Nephron (organoid): ENCODE measurements at regions not wholly inside any gene's neighbourhood (a gene's known extent, or its start where the extent isn't known, plus 50 kb on each side); places are given as distances from the start of the nearest gene placed in this dataset.

Experiments
- H3K27ac Mint-ChIP-seq, 3 experiments: 2 replicates each; pipeline ENCODE4 v1.8.0; 2020; ENCODE audit warnings: mixed read lengths in 3 of 3, mild to moderate bottlenecking in 2 of 3, moderate library complexity in 1 of 3
- H3K27me3 Mint-ChIP-seq: 2 replicates; pipeline ENCODE4 v1.8.0; 2021; ENCODE audit warnings: low read depth, mild to moderate bottlenecking, moderate library complexity, mixed read lengths
- H3K36me3 Mint-ChIP-seq: 2 replicates; pipeline ENCODE4 v1.8.0; 2020; ENCODE audit warnings: low read depth, mixed read lengths
- H3K4me1 Mint-ChIP-seq: 2 replicates; pipeline ENCODE4 v1.8.0; 2020; ENCODE audit warnings: mixed read lengths
- H3K4me3 Mint-ChIP-seq, 3 experiments: 2 replicates each; pipeline ENCODE4 v1.8.0; 2020; ENCODE audit warnings: mild to moderate bottlenecking in 3 of 3, mixed read lengths in 3 of 3, moderate library complexity in 2 of 3
- H3K9me3 Mint-ChIP-seq: 2 replicates; pipeline ENCODE4 v1.8.0; 2020; ENCODE audit warnings: mixed read lengths
- TF ChIP-seq, protein P1 (sequence below), 3 experiments: fragments of 200-600 bp; sonication (generic); IDR thresholded peaks; one replicate each; pipeline ENCODE4 v1.5.0; 2021; ENCODE audit warnings: antibody characterized with exemption in 3 of 3; ENCODE audit not compliant: unreplicated experiment in 3 of 3

DNA sequence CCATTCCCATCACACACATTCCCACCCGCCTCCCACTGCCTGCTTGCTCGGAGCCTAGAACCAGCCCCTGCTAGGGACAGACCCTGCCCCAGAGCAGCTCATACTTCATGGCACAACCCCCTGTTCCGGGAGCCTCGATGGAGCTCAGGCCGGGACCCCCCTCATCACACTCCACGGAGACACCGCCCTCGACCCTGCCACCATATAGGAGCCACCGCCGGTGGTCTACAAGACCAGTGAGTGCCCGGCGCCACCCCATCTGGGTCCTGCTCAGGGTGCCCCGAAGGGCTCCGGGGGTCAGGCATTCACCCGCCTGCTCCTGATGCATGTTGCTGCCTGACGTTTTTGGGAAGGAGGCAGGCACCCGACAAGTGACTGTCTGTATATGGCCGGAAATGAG lies 65.5 kb upstream of the RXRA start:
- Mint-ChIP-seq H3K9me3 (no peaks in the 10 kb centered on the region), H3K27me3 (peaks cover 22% of the 10 kb centered on the region), H3K27ac (no peak overlapping the region), H3K4me1 (peaks cover 6% of the 10 kb centered on the region), H3K36me3 (no peaks in the 10 kb centered on the region), H3K4me3 (no peak overlapping the region)
- TF ChIP-seq, protein P1, sequence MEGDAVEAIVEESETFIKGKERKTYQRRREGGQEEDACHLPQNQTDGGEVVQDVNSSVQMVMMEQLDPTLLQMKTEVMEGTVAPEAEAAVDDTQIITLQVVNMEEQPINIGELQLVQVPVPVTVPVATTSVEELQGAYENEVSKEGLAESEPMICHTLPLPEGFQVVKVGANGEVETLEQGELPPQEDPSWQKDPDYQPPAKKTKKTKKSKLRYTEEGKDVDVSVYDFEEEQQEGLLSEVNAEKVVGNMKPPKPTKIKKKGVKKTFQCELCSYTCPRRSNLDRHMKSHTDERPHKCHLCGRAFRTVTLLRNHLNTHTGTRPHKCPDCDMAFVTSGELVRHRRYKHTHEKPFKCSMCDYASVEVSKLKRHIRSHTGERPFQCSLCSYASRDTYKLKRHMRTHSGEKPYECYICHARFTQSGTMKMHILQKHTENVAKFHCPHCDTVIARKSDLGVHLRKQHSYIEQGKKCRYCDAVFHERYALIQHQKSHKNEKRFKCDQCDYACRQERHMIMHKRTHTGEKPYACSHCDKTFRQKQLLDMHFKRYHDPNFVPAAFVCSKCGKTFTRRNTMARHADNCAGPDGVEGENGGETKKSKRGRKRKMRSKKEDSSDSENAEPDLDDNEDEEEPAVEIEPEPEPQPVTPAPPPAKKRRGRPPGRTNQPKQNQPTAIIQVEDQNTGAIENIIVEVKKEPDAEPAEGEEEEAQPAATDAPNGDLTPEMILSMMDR (IDR thresholded peaks at IDR 0.05; ENCODE audit: unreplicated experiment in 3 of 3), result no peak

DNA sequence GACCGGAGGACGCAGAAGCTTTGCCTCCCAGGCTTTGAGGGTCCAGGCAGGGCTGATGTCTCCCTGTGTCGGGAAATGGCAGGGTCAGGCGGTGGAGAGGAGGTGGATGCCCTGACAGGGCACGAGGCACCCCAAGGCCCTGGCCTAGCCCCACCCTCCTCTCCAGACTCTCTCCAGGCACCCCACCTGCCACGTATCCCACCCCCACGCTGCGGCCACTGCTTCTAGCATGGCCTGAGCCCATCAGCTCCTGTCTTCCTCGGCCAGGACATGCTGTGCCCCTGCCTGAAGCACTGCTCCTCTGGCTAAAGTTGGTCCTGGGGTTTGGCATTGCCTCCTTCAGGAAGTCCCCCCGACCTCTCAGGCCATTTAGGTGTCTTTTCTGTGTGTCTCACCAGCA lies 64.2 kb upstream of the RXRA start:
- Mint-ChIP-seq H3K4me3 (no peak overlapping the region), H3K27me3 (peaks cover 32% of the 10 kb centered on the region), H3K27ac (no peak overlapping the region), H3K9me3 (no peaks in the 10 kb centered on the region), H3K36me3 (no peaks in the 10 kb centered on the region), H3K4me1 (peaks cover 6% of the 10 kb centered on the region)
- TF ChIP-seq, protein P1 (IDR thresholded peaks at IDR 0.05; ENCODE audit: unreplicated experiment in 3 of 3), result no peak

DNA sequence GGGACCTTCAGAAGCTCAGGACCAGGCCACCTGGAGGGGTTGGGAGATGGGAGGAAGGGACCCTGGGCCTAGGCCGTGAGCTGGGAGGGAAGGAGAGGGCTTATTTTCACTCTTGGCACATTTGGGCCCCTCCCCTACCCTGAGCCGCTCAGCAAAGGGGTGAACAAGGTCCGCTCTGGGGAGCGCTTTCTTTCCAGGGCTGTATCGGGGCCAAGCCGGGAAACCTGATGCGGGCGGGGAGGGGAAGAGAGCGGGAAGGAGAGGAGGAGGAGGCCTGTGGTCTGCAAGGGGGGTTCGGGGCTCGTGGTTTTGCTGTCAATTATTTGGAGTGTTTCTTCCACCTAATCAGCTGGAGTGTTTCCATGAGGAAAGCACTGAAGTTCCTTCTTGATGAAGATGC lies 62.7 kb upstream of the RXRA start:
- Mint-ChIP-seq H3K4me1 (peaks cover 18% of the 10 kb centered on the region), H3K27ac (peak overlapping the region in 1 of 3 experiments; percentile 48), H3K27me3 (peaks cover 39% of the 10 kb centered on the region), H3K4me3 (peak overlapping the region in 2 of 3 experiments; percentile 19 to 32), H3K36me3 (no peaks in the 10 kb centered on the region), H3K9me3 (no peaks in the 10 kb centered on the region)
- TF ChIP-seq, protein P1 (IDR thresholded peaks at IDR 0.05; ENCODE audit: unreplicated experiment in 3 of 3), result no peak

DNA sequence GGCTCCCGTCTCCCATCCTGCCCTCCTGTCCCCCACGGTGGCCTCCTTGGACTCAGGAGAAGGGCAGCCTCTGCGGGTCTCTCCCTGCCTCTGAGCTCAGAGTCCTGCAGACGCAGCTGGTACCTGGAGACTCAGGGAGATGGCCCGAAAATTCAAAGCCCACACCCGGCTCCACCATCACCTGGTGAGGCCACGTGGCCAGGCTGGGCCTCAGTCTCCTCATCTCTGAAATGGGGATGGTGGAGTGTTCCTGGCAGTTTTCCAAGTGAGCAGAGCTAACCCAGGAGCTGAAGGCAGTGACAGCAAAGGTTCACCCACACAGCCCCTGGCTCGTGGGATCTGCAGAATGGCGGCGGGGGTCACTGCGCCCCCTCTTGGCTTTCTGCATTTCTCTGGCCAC lies 62.1 kb upstream of the RXRA start:
- no peak overlapping the region for H3K4me3 Mint-ChIP-seq
- H3K36me3 Mint-ChIP-seq, result no peaks in the 10 kb centered on the region
- H3K4me1 Mint-ChIP-seq, result peaks cover 22% of the 10 kb centered on the region
- no peak overlapping the region for H3K27ac Mint-ChIP-seq
- peaks cover 44% of the 10 kb centered on the region for H3K27me3 Mint-ChIP-seq
- TF ChIP-seq, protein P1 (IDR thresholded peaks at IDR 0.05; ENCODE audit: unreplicated experiment in 3 of 3), result no peak
- H3K9me3 Mint-ChIP-seq, result no peaks in the 10 kb centered on the region

DNA sequence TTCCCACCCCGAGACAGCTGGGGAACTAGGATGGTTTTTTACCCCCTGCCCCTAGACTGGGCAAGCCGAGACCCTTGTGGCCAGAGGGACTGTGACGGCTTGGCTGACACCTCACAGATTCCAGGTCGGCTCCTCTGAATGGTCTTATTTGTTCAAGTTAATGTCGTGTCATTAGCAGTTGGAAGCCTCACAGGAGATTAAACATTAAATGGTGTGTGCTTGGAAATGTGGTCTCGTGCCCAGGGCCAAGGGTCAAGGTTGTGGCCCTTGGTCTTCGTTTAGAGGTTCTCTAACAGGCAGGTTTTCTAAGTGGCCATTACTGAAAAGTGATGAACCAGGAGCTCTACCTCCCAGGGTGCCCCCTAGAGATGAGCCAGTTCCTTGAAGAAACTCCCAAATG lies 61.2 kb upstream of the RXRA start:
- Mint-ChIP-seq H3K4me1 (peaks cover 25% of the 10 kb centered on the region), H3K9me3 (no peaks in the 10 kb centered on the region), H3K27me3 (peaks cover 53% of the 10 kb centered on the region), H3K27ac (no peak overlapping the region), H3K4me3 (no peak overlapping the region), H3K36me3 (no peaks in the 10 kb centered on the region)
- TF ChIP-seq, protein P1 (IDR thresholded peaks at IDR 0.05; ENCODE audit: unreplicated experiment in 3 of 3), result no peak

DNA sequence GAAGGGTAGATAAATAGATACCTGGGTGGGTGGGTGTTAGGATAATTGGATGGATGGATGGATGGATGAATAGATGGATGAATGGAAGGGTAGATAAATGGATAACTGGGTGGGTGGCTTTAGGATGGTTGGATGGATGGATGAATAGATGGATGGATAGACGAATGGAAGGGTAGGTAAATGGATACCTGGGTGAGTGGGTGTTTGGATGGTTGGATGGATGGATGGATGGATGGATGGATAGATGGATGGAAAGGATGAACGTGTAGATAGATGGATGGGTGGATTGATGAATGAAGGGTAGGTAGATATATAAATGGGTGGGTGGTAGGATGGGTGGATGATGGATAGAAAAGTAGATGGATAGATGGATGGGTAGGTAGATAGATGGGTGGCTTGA lies 59.8 kb upstream of the RXRA start:
- peaks cover 54% of the 10 kb centered on the region for H3K27me3 Mint-ChIP-seq
- no peaks in the 10 kb centered on the region for H3K36me3 Mint-ChIP-seq
- no peaks in the 10 kb centered on the region for H3K9me3 Mint-ChIP-seq
- no peak overlapping the region for H3K4me3 Mint-ChIP-seq
- peaks cover 26% of the 10 kb centered on the region for H3K4me1 Mint-ChIP-seq
- TF ChIP-seq, protein P1 (IDR thresholded peaks at IDR 0.05; ENCODE audit: unreplicated experiment in 3 of 3), result no peak
- H3K27ac Mint-ChIP-seq, result peak overlapping the region in 1 of 3 experiments; percentile 11
